Mucosa of rectum (tissue), 2 donors: ENCODE measurements at regions not wholly inside any gene's neighbourhood (a gene's known extent, or its start where the extent isn't known, plus 50 kb on each side); places are given as distances from the start of the nearest gene placed in this dataset.

ENCODE experiments used
- H3K27ac ChIP-seq, 2 donors: one replicate each; pipeline ENCODE4 v1.7.0; 2013; ENCODE audit warnings: inconsistent platforms in 2 of 2, low read depth in 2 of 2, low read length in 2 of 2
- H3K27me3 ChIP-seq, 2 donors: one replicate each; pipeline ENCODE4 v1.7.0; 2013; ENCODE audit warnings: low read length in 2 of 2; ENCODE audit not compliant: control insufficient read depth in 2 of 2, insufficient read depth in 2 of 2
- H3K36me3 ChIP-seq, 2 donors: one replicate each; pipeline ENCODE4 v1.7.0; 2013; ENCODE audit warnings: low read length in 2 of 2; ENCODE audit not compliant: control insufficient read depth in 2 of 2, insufficient read depth in 2 of 2
- H3K4me1 ChIP-seq, 2 donors: one replicate each; pipeline ENCODE4 v1.7.0; 2013; ENCODE audit warnings: low read length in 2 of 2, mild to moderate bottlenecking in 1 of 2; ENCODE audit not compliant: control insufficient read depth in 2 of 2, insufficient read depth in 2 of 2
- H3K4me3 ChIP-seq, 2 donors: one replicate each; pipeline ENCODE4 v1.7.0; 2013; ENCODE audit warnings: low read length in 2 of 2
- H3K9ac ChIP-seq, 2 donors: one replicate each; pipeline ENCODE4 v1.7.0; 2013; ENCODE audit warnings: low read length in 2 of 2, low read depth in 1 of 2, mild to moderate bottlenecking in 1 of 2
- H3K9me3 ChIP-seq, 2 donors: one replicate each; pipeline ENCODE4 v1.7.0; 2013; ENCODE audit warnings: low read length in 2 of 2; ENCODE audit not compliant: control insufficient read depth in 2 of 2
- donor health status: healthy.
- donor health status: Normal muscosa, but diverticular disease.

DNA sequence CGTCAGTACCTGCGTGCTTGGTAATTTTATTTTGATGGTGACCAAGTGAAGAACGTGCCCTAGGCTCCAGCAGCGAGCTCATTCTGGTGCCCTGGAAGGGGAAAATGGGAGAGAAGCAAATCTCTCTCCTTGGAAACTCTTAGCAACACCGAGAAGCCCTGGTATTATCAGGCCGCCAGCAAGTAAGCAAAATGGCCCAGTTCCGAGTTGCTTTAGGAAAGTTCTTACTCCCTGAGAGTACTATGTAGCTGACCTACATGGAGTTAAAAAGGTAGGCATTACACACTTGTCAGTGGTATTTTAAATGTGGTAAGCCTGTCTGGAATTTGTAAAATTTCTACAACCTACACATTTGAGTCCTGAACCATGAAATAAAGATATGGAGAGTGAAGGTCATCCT is 146.4 kb downstream of the CPEB2 start:
- Histone ChIP-seq H3K4me1 (peaks cover 0 to 4% of the 10 kb centered on the region in 2 donors), H3K9ac (no peak overlapping the region), H3K9me3 (no peaks in the 10 kb centered on the region), H3K27ac (no peak overlapping the region), H3K27me3 (no peaks in the 10 kb centered on the region), H3K4me3 (no peak overlapping the region), H3K36me3 (no peaks in the 10 kb centered on the region)

DNA sequence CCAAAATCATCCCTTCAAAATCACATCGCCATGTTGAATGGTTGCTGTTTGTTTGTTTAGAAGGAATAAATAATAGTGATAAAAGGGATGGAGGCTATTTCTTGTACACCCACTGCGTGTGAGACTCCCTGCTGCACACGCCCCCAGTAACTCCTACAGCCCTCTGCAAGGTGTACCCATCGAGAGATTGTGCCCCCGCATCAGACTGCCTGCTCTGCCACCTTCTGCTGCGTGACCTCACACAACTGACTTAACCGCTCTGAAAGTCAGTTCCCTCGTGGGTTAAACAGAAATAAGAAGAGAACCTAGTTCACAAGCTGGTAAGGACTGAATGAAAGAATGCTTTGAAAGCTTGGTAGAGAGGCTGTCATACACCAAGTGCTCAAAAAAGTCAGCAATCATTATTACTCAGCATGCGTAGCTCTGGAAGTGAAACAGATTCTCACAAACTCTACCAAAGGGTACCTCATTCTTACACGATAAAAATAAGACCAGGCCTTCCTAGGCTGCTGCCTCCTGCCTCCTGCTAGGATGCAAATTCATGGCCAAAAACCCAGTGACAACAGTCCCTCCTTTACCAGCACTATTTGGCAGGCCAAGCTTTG is 147.1 kb downstream of the CPEB2 start:
- Histone ChIP-seq H3K27ac (peak overlapping the region in 1 of 2 donors; percentile 4), H3K9ac (no peak overlapping the region)

DNA sequence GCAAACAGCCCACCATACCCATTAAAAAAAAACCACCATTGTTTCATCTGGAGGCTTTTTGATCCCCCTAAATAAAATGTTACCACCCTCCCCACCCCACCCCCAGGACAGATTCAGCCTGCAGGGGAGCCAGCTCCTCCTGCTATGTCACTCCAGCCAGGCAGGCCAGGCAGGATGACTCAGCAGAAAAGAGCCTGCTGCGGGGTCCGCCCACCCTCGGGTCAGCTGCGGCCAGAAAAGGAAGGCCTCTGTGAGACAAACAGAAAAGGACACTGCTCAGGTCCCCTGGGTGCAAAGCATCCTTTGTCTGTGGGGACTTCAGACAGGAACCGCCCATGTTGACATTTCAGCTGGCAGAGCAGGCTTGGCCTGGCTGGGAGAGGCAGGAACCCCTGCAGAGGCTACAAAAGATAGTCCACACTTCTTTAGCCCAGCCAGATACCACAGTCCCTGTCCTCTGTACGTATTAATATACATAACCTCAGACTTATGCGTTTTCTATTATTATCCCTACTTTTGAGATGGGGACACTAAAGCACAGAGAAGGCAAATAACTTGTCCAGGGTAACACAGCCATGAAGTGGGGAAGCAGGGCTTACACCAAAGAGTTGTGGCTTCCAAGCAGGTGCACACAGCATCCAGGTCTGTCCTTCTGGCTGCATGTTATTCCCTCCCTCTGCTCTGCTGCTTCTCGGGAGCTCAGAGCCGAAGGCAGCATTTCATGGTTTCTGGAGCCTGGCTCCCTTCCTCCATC is 147.7 kb downstream of the CPEB2 start:
- peak overlapping the region in 1 of 2 donors; percentile 4 for H3K27ac ChIP-seq
- no peak overlapping the region for H3K9ac ChIP-seq
- peaks cover 0 to 4% of the 10 kb centered on the region in 2 donors for H3K4me1 ChIP-seq
- no peak overlapping the region for H3K4me3 ChIP-seq
- H3K36me3 ChIP-seq, result no peaks in the 10 kb centered on the region
- H3K27me3 ChIP-seq, result no peaks in the 10 kb centered on the region
- H3K9me3 ChIP-seq, result no peaks in the 10 kb centered on the region

More for the DNA sequence above, 147.1 kb downstream of the CPEB2 start:
- Histone ChIP-seq H3K9me3 (no peaks in the 10 kb centered on the region), H3K4me1 (peaks cover 0 to 4% of the 10 kb centered on the region in 2 donors), H3K27me3 (no peaks in the 10 kb centered on the region), H3K36me3 (no peaks in the 10 kb centered on the region), H3K4me3 (no peak overlapping the region)

DNA sequence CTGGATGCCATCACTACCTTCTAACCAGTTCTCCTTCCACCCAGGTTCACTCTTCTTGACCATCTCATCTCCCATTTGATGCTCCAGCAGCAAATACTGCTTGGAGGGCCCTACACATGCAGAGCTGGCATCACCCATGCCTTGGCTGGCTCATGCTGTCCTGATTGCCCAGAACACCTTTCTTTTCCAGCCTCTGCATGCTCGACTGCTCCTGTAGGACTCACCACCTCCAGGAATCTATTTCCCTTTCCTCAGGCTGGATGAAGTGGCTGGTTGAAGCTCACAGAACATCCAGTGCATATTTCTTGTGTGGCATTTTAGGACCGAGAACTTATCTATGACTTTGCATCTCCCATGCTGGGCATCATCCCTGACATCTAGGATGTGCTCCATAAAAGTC is 148.3 kb downstream of the CPEB2 start:
- peaks cover 0 to 4% of the 10 kb centered on the region in 2 donors for H3K4me1 ChIP-seq
- no peak overlapping the region for H3K4me3 ChIP-seq
- H3K27me3 ChIP-seq, result no peaks in the 10 kb centered on the region
- no peaks in the 10 kb centered on the region for H3K36me3 ChIP-seq
- H3K9ac ChIP-seq, result no peak overlapping the region
- no peak overlapping the region for H3K27ac ChIP-seq
- H3K9me3 ChIP-seq, result no peaks in the 10 kb centered on the region

DNA sequence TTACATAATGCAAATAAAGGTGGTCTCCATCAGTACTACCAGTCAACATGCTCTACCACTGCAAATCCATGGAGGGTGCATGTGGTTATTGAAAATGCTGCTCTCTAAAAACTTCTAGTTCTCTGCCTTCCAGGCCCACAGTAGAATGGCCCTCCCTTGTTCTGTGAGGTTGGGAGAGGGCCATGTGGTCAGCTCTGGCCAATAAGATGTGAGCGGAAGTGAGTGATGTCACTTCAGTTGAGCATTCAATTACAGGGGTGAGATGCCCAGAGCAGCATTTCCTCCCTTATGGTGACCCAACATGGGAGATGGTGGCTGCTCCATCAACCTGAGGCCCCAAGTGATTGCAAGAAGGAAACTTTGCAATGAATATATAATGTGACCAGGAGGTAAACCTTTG is 148.8 kb downstream of the CPEB2 start:
- H3K4me3 ChIP-seq, result no peak overlapping the region
- no peaks in the 10 kb centered on the region for H3K9me3 ChIP-seq
- no peak overlapping the region for H3K27ac ChIP-seq
- H3K27me3 ChIP-seq, result no peaks in the 10 kb centered on the region
- no peak overlapping the region for H3K9ac ChIP-seq
- no peaks in the 10 kb centered on the region for H3K36me3 ChIP-seq
- H3K4me1 ChIP-seq, result peaks cover 0 to 4% of the 10 kb centered on the region in 2 donors

DNA sequence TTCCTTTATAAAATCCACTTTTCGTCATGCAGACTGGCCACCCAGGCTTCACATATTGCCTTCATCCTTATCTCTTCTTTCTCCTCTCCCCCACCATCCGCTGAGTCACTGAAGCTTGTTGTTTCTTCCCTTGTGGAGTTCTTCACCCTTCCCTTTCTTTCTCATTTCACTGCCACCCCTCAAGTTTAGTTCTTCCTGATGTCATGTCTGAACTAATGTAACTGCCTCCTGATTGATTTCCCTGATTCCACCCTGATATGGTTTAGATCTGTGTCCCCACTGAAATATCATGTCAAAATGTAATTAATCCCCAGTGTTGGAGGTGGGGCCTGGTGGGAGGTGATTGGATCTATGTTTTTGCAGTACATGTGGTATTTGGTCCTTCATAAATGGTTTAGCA is 151.4 kb downstream of the CPEB2 start:
- Histone ChIP-seq H3K4me3 (no peak overlapping the region), H3K9me3 (no peaks in the 10 kb centered on the region), H3K36me3 (no peaks in the 10 kb centered on the region), H3K27me3 (no peaks in the 10 kb centered on the region), H3K9ac (no peak overlapping the region), H3K27ac (no peak overlapping the region), H3K4me1 (peaks cover 0 to 4% of the 10 kb centered on the region in 2 donors)

DNA sequence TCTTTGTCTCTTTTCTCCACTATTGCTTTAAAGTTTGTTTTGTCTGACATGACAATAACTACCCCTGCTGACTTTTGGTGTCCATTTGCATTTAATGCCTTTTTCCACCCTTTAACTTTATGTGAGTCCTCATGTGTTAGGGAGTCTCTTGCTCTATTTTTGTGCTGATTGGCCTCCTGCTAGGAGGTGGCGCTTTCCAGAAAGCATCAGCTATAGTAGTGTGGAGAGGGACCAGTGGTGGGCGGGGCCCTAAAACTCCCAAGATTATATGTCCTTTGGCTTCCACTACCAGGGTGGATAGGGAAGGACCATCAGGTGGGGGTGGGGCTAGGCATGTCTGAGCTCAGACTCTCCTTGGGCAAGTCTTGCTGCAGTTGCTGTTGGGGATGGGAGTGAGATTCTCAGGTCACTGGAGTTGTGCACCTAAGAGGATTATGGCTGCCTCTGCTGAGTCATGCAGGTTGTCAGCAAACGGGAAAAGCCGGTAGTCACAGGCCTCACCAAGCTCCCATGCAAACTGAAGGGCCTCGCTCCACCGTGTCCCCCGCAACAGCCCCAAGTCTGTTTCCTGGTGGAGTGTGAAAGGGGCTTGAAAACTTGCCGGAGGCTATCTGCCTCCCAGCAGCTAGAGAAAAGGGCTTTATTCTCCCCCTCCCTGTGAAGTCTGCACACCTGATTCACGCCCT is 156.3 kb downstream of the CPEB2 start:
- no peak overlapping the region for H3K4me3 ChIP-seq
- no peaks in the 10 kb centered on the region for H3K36me3 ChIP-seq
- no peak overlapping the region for H3K9ac ChIP-seq
- H3K4me1 ChIP-seq, result no peaks in the 10 kb centered on the region
- H3K27me3 ChIP-seq, result peaks cover 0 to 6% of the 10 kb centered on the region in 2 donors
- H3K27ac ChIP-seq, result no peak overlapping the region
- no peaks in the 10 kb centered on the region for H3K9me3 ChIP-seq

DNA sequence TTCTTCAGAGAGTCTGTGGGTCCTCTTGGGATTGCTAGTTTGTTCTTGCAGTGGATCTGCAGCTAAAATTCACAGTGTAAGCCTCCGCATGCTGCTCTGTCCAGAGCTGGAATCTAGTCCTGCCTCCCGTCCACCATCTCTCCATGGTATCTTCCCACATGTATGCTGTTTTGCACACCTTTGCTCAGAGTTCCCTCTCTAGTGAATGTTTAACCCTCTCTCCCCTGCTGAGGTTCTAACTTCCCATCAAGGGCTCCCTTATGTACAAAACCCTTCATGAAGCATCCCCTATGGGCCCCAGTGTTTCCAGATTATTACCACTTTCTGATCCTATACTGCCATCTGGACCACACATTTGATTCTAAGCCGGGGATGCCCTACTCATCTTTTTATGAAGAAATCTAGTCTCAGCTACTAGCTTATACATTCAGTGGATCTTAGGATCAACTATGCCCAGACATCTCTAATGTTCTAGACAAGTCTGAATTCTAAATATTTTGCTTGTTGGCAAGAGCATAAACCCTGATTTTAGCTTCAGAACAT is 157.3 kb downstream of the CPEB2 start:
- no peak overlapping the region for H3K9ac ChIP-seq
- H3K9me3 ChIP-seq, result no peaks in the 10 kb centered on the region
- peaks cover 0 to 6% of the 10 kb centered on the region in 2 donors for H3K27me3 ChIP-seq
- no peak overlapping the region for H3K4me3 ChIP-seq
- H3K36me3 ChIP-seq, result no peaks in the 10 kb centered on the region
- H3K4me1 ChIP-seq, result no peaks in the 10 kb centered on the region
- H3K27ac ChIP-seq, result no peak overlapping the region

DNA sequence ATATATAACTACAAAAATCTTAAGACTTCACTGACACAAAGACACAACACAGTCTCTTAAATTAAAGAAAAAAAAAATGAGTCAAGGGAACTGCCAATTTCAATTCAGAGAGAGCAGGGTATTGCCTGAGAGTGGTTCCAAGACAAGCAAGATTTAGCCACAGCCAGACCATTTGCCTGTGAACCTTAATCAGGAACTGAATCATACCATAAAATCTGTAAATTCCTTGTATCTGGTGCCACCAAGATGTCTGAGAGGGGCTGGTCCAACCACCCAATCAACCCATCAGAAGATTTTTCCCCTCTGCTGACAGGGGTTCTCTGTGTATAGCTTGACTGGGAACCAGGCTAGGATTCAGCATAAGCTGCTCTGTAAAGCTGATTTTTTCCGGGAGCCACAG is 159.2 kb downstream of the CPEB2 start:
- Histone ChIP-seq H3K9me3 (no peaks in the 10 kb centered on the region), H3K27ac (no peak overlapping the region), H3K4me3 (no peak overlapping the region), H3K27me3 (peaks cover 0 to 6% of the 10 kb centered on the region in 2 donors), H3K36me3 (no peaks in the 10 kb centered on the region), H3K4me1 (no peaks in the 10 kb centered on the region), H3K9ac (no peak overlapping the region)

DNA sequence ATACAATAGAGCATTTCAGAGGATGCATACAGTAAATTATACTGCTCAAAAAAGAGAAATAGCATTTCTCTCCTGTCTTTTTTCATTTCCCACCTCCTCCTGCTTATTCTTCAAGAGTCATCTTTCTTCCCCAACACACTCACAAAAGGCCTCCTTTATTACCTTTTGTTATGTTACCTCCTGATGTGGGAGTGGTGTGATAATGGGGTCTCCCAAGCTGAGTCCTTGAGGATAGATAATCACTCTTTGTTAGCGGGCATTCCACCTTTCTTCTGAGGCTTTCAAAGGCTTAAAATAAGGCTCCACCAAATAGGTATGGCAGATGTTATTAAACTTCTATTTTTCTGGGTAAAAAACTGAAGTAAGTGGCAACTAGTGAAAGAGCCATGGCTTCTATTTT is 159.8 kb downstream of the CPEB2 start:
- no peak overlapping the region for H3K27ac ChIP-seq
- no peaks in the 10 kb centered on the region for H3K9me3 ChIP-seq
- no peaks in the 10 kb centered on the region for H3K36me3 ChIP-seq
- no peak overlapping the region for H3K9ac ChIP-seq
- H3K27me3 ChIP-seq, result peaks cover 0 to 6% of the 10 kb centered on the region in 2 donors
- H3K4me3 ChIP-seq, result no peak overlapping the region
- H3K4me1 ChIP-seq, result no peaks in the 10 kb centered on the region
